SK-N-SH treated with all-trans-retinoic acid at 6 μM for 48 hours (cell line): ENCODE measurements at regions not wholly inside any gene's neighbourhood (a gene's known extent, or its start where the extent isn't known, plus 50 kb on each side); places are given as distances from the start of the nearest gene placed in this dataset.

Source experiments
- ARNTL ChIP-seq: fragments of 450-650 bp; formaldehyde crosslinking; IDR thresholded peaks from 2 replicates; pipeline ENCODE4 v1.5.0; 2020; ENCODE audit warnings: low read depth, mild to moderate bottlenecking, moderate library complexity, borderline replicate concordance
- CREB5 ChIP-seq: fragments of 250-450 bp; sonication (Bioruptor Pico); IDR thresholded peaks from 2 replicates; pipeline ENCODE4 v1.5.1; 2020; ENCODE audit warnings: low read depth, mild to moderate bottlenecking, moderate library complexity
- CSDC2 ChIP-seq: fragments of 250-450 bp; sonication (Bioruptor Pico); IDR thresholded peaks from 2 replicates; pipeline ENCODE4 v1.5.0; 2020; ENCODE audit warnings: mild to moderate bottlenecking, moderate library complexity
- ESRRG ChIP-seq: fragments of 250-450 bp; sonication (Bioruptor Pico); IDR thresholded peaks from 2 replicates; pipeline ENCODE4 v1.6.1; 2021; ENCODE audit warnings: mild to moderate bottlenecking
- GLIS3 ChIP-seq: fragments of 250-450 bp; sonication (Bioruptor Pico); IDR thresholded peaks from 2 replicates; pipeline ENCODE4 v1.5.0; 2020; ENCODE audit warnings: mild to moderate bottlenecking, moderate library complexity
- ISL1 ChIP-seq: fragments of 250-450 bp; sonication (Bioruptor Pico); IDR thresholded peaks from 2 replicates; pipeline ENCODE4 v2.1.2; 2022; ENCODE audit warnings: mild to moderate bottlenecking, moderate library complexity
- POU6F1 ChIP-seq: fragments of 250-450 bp; sonication (Bioruptor Pico); IDR thresholded peaks from 2 replicates; pipeline ENCODE4 v1.8.0; 2021; ENCODE audit warnings: low read depth, mild to moderate bottlenecking, moderate library complexity, borderline replicate concordance
- RARB ChIP-seq: fragments of 250-450 bp; sonication (Bioruptor Pico); IDR thresholded peaks from 2 replicates; pipeline ENCODE4 v1.8.0; 2021; ENCODE audit warnings: mild to moderate bottlenecking, moderate library complexity
- ZFP30 ChIP-seq: fragments of 450-650 bp; formaldehyde crosslinking; IDR thresholded peaks from 2 replicates; pipeline ENCODE4 v1.5.0; 2022; ENCODE audit warnings: mild to moderate bottlenecking, moderate library complexity
- ZNF70 ChIP-seq: fragments of 450-650 bp; formaldehyde crosslinking; IDR thresholded peaks from 2 replicates; pipeline ENCODE4 v1.5.0; 2020; ENCODE audit warnings: mild to moderate bottlenecking, moderate library complexity
- ZNF8 ChIP-seq: fragments of 450-650 bp; formaldehyde crosslinking; IDR thresholded peaks from 2 replicates; pipeline ENCODE4 v1.5.0; 2020; ENCODE audit warnings: mild to moderate bottlenecking, moderate library complexity

- no peak for TF ChIP-seq ISL1 (CRISPR knock-in tag)
- TF ChIP-seq ZFP30 (CRISPR knock-in tag): no peak
- TF ChIP-seq ZNF8 (CRISPR knock-in tag): no peak
- TF ChIP-seq GLIS3 (CRISPR knock-in tag): no peak
- TF ChIP-seq ESRRG (CRISPR knock-in tag): no peak
- TF ChIP-seq CREB5 (CRISPR knock-in tag): no peak
- no peak for TF ChIP-seq ARNTL (CRISPR knock-in tag)
- TF ChIP-seq RARB (CRISPR knock-in tag): no peak
- TF ChIP-seq CSDC2 (CRISPR knock-in tag): no peak
- no peak for TF ChIP-seq ZNF70 (CRISPR knock-in tag)
- no peak for TF ChIP-seq POU6F1 (CRISPR knock-in tag)
Measured at GRCh38 chr6:131400779-131401496, 172.1 kb upstream of the ARG1 start.
